C4-2B (cell line): ENCODE measurements at regions not wholly inside any gene's neighbourhood (a gene's known extent, or its start where the extent isn't known, plus 50 kb on each side); places are given as distances from the start of the nearest gene placed in this dataset.

Experiments used
- ZFX ChIP-seq: fragments of 450-650 bp; IDR thresholded peaks from 2 replicates; pipeline ENCODE4 v1.6.1; 2017
- TF ChIP-seq, protein P1 (sequence below): fragments of 450-650 bp; conservative IDR thresholded peaks from 2 replicates; pipeline ENCODE4 v1.5.1; 2017; ENCODE audit warnings: mild to moderate bottlenecking

DNA sequence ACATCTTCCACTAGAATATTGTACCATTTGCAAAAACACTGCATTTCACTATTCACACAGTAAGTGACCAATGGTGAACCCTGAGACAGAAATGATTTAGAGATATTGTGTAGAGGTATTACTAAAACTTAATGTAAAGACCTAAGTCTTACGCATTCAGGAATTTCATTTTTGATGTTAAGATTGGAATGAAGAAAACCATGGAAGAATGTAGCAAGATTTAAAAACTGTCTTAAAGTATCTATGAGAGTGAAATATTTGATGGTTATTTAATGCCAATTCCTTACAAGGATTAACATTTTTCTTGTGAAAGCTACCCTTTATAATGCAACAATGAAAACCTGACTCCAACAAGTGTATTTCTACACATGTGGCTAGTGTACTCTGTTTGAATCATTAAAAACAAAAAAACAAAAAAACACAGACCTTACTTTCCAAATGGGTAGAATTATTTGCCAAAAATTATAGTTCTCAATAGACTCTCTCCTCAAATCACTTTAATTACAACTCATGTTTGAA, 172.0 kb downstream of the NNT start:
- TF ChIP-seq ZFX, result no peak
- TF ChIP-seq, protein P1, sequence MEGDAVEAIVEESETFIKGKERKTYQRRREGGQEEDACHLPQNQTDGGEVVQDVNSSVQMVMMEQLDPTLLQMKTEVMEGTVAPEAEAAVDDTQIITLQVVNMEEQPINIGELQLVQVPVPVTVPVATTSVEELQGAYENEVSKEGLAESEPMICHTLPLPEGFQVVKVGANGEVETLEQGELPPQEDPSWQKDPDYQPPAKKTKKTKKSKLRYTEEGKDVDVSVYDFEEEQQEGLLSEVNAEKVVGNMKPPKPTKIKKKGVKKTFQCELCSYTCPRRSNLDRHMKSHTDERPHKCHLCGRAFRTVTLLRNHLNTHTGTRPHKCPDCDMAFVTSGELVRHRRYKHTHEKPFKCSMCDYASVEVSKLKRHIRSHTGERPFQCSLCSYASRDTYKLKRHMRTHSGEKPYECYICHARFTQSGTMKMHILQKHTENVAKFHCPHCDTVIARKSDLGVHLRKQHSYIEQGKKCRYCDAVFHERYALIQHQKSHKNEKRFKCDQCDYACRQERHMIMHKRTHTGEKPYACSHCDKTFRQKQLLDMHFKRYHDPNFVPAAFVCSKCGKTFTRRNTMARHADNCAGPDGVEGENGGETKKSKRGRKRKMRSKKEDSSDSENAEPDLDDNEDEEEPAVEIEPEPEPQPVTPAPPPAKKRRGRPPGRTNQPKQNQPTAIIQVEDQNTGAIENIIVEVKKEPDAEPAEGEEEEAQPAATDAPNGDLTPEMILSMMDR, result no peak
